ENCODE measurements at regions not wholly inside any gene's neighbourhood (a gene's known extent, or its start where the extent isn't known, plus 50 kb on each side); places are given as distances from the start of the nearest gene placed in this dataset.
"Not testable (repeated sequence)": the region's sequence is repeated elsewhere in the genome, so short reads cannot be mapped to it uniquely, and the experiment has no call there.

GRCh38 chr13:85980447-85980846 is 181.2 kb upstream of the SLITRK6 start:
- not testable (repeated sequence) for H3K36me3 ChIP-seq (ENCODE audit: control insufficient read depth in 4 of 4, insufficient read depth in 3 of 4, low read depth in 1 of 4, low read length in 3 of 4); H3K27ac ChIP-seq (ENCODE audit: low read depth in 1 of 2, low read length in 2 of 2); H3K4me3 ChIP-seq (ENCODE audit: low read depth in 1 of 3, low read length in 3 of 3); H3K9me3 ChIP-seq (ENCODE audit: control insufficient read depth in 4 of 4, low read length in 3 of 4); DNase-seq (ENCODE audit: low spot score); H3K4me1 ChIP-seq (ENCODE audit: control insufficient read depth in 4 of 4, insufficient read depth in 4 of 4, low read length in 3 of 4); H3K27me3 ChIP-seq (ENCODE audit: control insufficient read depth in 4 of 4, insufficient read depth in 4 of 4, low read length in 3 of 4); H3K9ac ChIP-seq (ENCODE audit: low read depth in 1 of 2, low read length in 2 of 2)
- WGBS = 93% methylated on average over 1 of the region's 1 CpG

DNA sequence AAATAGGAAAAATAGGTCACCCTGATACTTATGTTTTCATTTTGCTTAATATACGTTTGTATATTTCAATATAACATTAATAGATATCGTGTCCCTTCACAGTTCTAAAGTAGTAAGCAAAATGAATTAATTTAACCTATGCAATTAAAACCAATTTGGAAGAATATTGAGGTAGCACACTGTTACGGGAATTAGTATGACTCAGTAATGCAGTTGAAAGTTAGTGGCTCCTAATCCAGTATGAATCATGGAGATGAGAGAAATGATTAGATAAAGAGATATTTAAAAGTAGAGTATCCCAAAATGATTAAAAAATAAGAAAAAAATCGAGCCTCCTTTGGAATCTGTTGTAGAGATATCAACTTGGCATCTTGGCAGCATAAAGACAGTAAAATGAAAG is 177.0 kb upstream of the SLITRK6 start:
- Histone ChIP-seq H3K9ac (ENCODE audit: low read depth in 1 of 2, low read length in 2 of 2) (no peak overlapping the region), H3K27ac (ENCODE audit: low read depth in 1 of 2, low read length in 2 of 2) (no peak overlapping the region), H3K4me1 (ENCODE audit: control insufficient read depth in 4 of 4, insufficient read depth in 4 of 4, low read length in 3 of 4) (no peaks in the 10 kb centered on the region), H3K4me3 (ENCODE audit: low read depth in 1 of 3, low read length in 3 of 3) (no peak overlapping the region), H3K36me3 (ENCODE audit: control insufficient read depth in 4 of 4, insufficient read depth in 3 of 4, low read depth in 1 of 4, low read length in 3 of 4) (no peaks in the 10 kb centered on the region), H3K9me3 (ENCODE audit: control insufficient read depth in 4 of 4, low read length in 3 of 4) (no peaks in the 10 kb centered on the region), H3K27me3 (ENCODE audit: control insufficient read depth in 4 of 4, insufficient read depth in 4 of 4, low read length in 3 of 4) (no peaks in the 10 kb centered on the region)
- 54% methylated on average over 4 of the region's 4 CpGs for whole genome bisulfite sequencing
- DNase-seq (ENCODE audit: low spot score) = no peak
- no peak for TF ChIP-seq JUND (IDR thresholded peaks at IDR 0.05)
- no peak for TF ChIP-seq HNF4A (conservative IDR thresholded peaks at IDR 0.05)
- no peak for TF ChIP-seq REST (IDR thresholded peaks at IDR 0.05)
- no peak for TF ChIP-seq SP1 (IDR thresholded peaks at IDR 0.05)
- no peak for TF ChIP-seq NR2F2 (IDR thresholded peaks at IDR 0.05)
- TF ChIP-seq YY1 (IDR thresholded peaks at IDR 0.05) = no peak
- no peak for TF ChIP-seq TAF1 (conservative IDR thresholded peaks at IDR 0.05)
- TF ChIP-seq FOXA1 (IDR thresholded peaks at IDR 0.05) = no peak
- no peak for TF ChIP-seq HNF4G (IDR thresholded peaks at IDR 0.05)
- no peak for TF ChIP-seq GABPA (IDR thresholded peaks at IDR 0.05 in 1 of 2, conservative IDR thresholded peaks at IDR 0.05 in 1 of 2)
- TF ChIP-seq FOXA2 (IDR thresholded peaks at IDR 0.05) = no peak
- no peak for TF ChIP-seq ZBTB33 (IDR thresholded peaks at IDR 0.05)
- TF ChIP-seq, protein P1, sequence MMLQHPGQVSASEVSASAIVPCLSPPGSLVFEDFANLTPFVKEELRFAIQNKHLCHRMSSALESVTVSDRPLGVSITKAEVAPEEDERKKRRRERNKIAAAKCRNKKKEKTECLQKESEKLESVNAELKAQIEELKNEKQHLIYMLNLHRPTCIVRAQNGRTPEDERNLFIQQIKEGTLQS (IDR thresholded peaks at IDR 0.05) = no peak
- no peak for TF ChIP-seq EGR1 (IDR thresholded peaks at IDR 0.05; ENCODE audit: low read depth in 2 of 2)
- no peak for TF ChIP-seq RXRA (IDR thresholded peaks at IDR 0.05)
- TF ChIP-seq, protein P2, sequence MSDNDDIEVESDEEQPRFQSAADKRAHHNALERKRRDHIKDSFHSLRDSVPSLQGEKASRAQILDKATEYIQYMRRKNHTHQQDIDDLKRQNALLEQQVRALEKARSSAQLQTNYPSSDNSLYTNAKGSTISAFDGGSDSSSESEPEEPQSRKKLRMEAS (IDR thresholded peaks at IDR 0.05) = no peak
- no peak for TF ChIP-seq RAD21 (IDR thresholded peaks at IDR 0.05)
- TF ChIP-seq, protein P3, sequence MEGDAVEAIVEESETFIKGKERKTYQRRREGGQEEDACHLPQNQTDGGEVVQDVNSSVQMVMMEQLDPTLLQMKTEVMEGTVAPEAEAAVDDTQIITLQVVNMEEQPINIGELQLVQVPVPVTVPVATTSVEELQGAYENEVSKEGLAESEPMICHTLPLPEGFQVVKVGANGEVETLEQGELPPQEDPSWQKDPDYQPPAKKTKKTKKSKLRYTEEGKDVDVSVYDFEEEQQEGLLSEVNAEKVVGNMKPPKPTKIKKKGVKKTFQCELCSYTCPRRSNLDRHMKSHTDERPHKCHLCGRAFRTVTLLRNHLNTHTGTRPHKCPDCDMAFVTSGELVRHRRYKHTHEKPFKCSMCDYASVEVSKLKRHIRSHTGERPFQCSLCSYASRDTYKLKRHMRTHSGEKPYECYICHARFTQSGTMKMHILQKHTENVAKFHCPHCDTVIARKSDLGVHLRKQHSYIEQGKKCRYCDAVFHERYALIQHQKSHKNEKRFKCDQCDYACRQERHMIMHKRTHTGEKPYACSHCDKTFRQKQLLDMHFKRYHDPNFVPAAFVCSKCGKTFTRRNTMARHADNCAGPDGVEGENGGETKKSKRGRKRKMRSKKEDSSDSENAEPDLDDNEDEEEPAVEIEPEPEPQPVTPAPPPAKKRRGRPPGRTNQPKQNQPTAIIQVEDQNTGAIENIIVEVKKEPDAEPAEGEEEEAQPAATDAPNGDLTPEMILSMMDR (IDR thresholded peaks at IDR 0.05; ENCODE audit: low read depth, low read length, missing input control) = no peak

All from liver (tissue), 8 donors.